HG02642 (cell line): ENCODE measurements at regions not wholly inside any gene's neighbourhood (a gene's known extent, or its start where the extent isn't known, plus 50 kb on each side); places are given as distances from the start of the nearest gene placed in this dataset.
"Not testable (repeated sequence)": the region's sequence is repeated elsewhere in the genome, so short reads cannot be mapped to it uniquely, and the experiment has no call there.

Source experiments
- ATAC-seq: cut with Tn5 transposase; IDR thresholded peaks from one replicate; pipeline ENCODE4 v1.9.1; 2021; ENCODE audit warnings: mild to moderate bottlenecking; ENCODE audit not compliant: unreplicated experiment, poor library complexity

DNA sequence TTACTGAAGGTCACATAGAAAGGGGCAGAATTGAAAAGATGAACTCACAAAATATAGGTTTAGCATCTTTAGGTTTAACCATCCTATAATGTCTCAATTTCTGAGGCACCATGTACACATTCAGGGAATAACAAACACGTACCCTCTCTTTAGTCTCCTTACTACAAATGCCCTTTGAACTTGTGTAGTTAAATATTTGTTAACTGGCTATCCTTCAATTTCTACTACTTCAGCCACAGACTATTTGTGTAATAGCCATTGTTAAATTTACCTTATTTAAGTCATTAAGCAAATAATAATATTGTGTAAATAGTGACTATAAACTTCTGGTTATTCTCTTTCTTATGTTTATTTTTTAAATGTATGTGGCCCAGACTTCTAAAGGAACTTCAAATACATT is 600.5 kb downstream of the KCNT2 start:
- no peak for ATAC-seq

DNA sequence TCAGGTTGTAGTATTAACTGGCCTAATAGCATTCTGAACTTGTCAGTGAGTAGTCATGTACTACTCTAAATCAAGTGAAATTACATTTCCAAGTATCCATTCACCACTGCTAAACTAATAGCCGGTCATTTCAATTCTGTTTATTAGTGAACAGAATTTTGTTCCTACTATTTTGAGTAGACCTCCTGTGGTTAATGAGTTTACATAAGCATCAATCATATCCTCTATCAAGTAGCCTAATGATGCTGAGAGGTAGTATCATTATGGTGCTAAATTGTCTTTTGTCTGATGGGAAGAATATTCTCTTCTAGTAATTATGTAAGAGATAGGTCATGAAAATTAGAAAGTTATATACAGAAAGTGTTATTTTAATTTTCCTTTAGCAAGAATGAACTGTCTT is 602.8 kb downstream of the KCNT2 start:
- no peak for ATAC-seq

GRCh38 chr1:196004388-196004787 is 603.9 kb downstream of the KCNT2 start:
- not testable (repeated sequence) for ATAC-seq

- ATAC-seq: no peak
These were observed 605.3 kb downstream of the KCNT2 start for GRCh38 chr1:196002906-196003305.

DNA sequence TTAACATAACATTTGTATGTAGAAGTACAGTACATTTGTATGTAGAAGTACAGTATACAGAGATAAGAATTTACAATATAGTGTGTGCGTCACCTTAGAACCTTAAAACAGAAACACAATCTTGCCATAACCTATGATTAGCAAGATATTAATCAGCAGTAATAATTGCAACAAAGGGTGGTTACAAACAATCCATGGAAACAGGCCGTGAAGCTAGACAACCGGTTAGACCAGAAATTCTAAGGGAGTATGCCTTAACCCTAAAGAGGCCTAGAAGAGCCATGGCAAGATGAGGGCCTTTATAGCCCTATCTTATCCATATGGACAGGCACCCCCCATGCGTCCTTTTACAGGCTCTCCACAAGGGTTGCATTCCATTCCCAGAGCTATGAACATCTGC is 605.9 kb downstream of the KCNT2 start:
- ATAC-seq: not testable (repeated sequence)

- no peak for ATAC-seq
These were observed 607.1 kb downstream of the KCNT2 start for GRCh38 chr1:196001188-196001587.

GRCh38 chr1:195999022-195999421 is 609.2 kb downstream of the KCNT2 start:
- no peak for ATAC-seq

DNA sequence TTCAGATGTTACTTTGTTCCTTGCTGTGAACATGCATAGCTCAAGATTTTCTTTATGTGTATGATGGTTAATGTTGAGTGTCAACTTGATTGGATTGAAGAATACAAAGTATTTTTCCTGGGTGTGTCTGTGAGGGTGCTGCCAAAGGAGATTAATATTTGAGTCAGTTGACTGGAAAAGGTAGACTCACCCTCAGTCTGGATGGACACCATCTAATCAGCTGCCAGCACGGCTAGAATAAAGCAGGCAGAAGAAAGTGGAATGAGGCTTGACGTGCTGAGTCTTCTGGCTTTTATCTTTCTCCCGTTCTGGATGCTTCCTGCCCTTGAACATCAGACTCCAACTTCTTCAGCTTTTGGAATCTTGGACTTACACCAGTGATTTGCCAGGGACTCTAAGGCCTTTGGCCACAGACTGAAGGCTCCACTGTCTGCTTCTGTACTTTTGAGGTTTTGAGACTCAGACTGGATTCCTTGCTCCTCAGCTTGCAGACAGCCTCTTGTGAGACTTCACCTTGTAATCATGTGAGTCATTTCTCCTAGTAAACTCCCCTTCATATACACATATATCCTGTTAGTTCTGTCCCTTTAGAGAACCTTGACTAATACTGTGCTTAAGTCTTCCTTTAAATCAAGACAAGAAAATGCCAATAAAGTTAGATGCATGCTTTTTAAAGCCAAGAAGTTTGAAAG is 626.6 kb downstream of the KCNT2 start:
- ATAC-seq: no peak

GRCh38 chr1:195979646-195980045 is 628.6 kb downstream of the KCNT2 start:
- no peak for ATAC-seq

- ATAC-seq: no peak
These were observed 634.8 kb downstream of the KCNT2 start for GRCh38 chr1:195973311-195973904.

- ATAC-seq: no peak
These were observed 636.7 kb downstream of the KCNT2 start for GRCh38 chr1:195971589-195971988.

DNA sequence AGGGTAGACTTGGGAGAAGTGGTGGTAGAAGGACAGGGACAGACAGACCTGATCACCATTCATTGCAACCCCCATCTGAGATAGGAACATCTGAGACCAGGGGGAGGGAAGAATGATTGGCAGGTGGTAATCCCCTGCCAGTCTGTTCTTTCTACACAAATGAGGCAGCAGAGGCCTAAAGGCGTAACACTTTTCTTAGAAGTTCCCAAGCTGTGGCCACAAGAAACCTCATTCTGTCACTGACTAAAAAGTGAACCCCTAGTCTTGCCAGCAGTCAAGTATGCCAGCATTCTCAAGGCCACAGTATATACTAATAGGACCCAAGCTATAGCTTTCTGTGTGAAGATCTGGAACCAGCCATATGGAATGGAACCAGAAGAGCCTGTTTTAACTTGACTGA is 638.0 kb downstream of the KCNT2 start:
- no peak for ATAC-seq

- ATAC-seq: no peak
These were observed 642.8 kb downstream of the KCNT2 start for GRCh38 chr1:195965475-195965874.

- ATAC-seq: no peak
These were observed 643.2 kb downstream of the KCNT2 start for GRCh38 chr1:195965036-195965435.

DNA sequence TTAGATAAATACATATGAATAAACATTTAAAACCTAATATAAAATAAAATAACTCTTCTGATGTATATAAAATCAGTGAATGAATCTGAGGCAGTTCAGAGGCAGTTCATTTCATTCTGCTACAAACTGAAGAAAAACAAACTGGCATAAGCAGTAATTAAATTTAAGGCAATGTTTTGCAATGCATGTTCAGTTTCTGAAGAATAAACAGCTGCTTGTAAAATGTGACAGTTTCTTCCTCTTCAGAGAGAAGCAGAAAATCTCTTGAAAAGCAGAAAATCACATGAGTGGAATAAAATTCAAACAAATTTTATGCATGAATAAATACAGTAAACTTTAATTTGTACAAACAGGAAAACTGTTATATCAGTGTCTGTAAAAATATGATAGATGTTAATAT is 643.7 kb downstream of the KCNT2 start:
- no peak for ATAC-seq

GRCh38 chr1:195962051-195962450 is 646.2 kb downstream of the KCNT2 start:
- ATAC-seq: no peak

DNA sequence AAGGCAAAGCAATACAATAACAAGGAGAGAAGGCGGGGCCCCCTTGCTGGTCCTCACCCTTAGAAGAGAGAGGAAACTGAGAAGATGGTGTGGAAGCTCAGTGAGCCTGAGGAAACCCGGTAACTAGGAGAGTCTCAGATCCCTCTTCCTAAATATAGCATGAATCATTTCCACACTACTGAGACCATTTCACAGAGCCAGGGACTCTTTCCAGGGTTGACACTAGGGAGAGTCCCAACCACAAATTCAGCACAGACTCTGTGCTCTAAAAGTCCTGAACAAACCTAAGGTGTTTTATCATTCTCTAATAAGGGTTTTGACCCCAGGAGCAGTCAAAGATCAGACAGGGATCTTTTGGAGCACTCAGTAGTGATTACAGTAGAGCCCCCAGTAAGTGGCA is 647.7 kb downstream of the KCNT2 start:
- ATAC-seq: no peak

- ATAC-seq: no peak
These were observed 650.1 kb downstream of the KCNT2 start for GRCh38 chr1:195958131-195958530.

DNA sequence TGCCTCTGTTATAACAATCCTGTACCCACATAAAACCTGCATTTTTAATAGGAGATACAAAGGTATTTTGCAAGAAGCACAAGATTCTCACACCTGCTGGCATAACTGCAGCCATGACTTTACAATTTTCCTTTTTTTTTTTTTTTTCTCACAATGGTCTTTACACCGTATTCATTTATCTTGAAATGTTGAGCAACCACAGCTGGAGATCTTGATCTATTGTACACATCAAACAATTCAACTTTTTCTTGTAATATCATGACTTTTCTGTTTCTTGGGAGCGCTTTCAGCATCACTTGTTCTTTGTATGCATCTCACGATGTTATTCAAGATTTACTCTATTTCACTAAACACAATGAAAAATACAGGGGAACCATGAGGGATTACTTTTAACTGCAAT is 651.4 kb downstream of the KCNT2 start:
- no peak for ATAC-seq

DNA sequence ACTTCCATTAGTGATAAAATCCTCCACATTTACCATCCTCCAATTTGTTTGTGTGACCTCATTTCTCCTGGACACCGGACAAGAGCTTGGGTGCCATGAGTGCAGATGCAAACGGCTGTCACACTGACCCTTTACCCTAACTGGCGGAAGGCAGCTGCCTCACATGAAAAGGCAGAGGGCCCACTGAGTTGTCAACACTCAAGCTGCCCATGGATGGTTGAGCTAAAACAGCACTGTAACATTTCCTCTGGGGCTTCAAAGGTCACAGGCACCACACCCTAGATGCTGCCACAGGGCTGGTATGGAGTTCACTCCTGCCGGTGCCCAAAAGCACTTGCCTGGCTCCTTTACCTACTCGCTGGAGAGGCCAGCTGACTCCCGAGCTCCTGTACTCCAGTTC is 653.4 kb downstream of the KCNT2 start:
- no peak for ATAC-seq

DNA sequence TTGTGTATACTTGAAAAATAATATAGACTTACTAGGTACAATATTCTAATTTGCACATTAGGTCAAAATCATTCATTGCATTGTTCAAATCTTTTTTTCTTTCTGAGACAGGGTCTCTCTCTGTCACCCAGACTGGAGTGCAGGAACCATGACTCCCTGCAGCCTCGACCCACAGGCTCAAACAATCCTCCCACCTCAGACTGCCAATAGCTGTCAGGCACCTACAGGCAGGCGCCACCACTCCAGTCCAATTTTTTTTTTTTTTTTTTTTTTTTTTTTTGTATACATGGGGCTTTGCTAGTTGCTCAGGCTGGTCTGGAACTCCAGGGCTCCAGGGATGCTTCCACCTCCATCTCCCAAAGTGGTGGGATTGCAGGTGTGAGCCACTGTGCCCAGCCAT is 656.9 kb downstream of the KCNT2 start:
- ATAC-seq: no peak

GRCh38 chr1:195948123-195948895 is 659.9 kb downstream of the KCNT2 start:
- ATAC-seq: no peak
